DND-41 (cell line): ENCODE measurements at regions not wholly inside any gene's neighbourhood (a gene's known extent, or its start where the extent isn't known, plus 50 kb on each side); places are given as distances from the start of the nearest gene placed in this dataset.

Experiments used
- EZH2 ChIP-seq: IDR thresholded peaks from 3 replicates; pipeline ENCODE4 v1.6.1; 2012; ENCODE audit warnings: borderline replicate concordance, low read depth, mild to moderate bottlenecking, moderate library complexity, low read length, inconsistent platforms; ENCODE audit not compliant: severe bottlenecking
- TF ChIP-seq, protein P1 (sequence below): IDR thresholded peaks from 2 replicates; pipeline ENCODE4 v1.5.1; 2012; ENCODE audit warnings: borderline replicate concordance, low read length, moderate library complexity, mild to moderate bottlenecking; ENCODE audit not compliant: poor library complexity, severe bottlenecking; ENCODE audit errors: extremely low read depth

DNA sequence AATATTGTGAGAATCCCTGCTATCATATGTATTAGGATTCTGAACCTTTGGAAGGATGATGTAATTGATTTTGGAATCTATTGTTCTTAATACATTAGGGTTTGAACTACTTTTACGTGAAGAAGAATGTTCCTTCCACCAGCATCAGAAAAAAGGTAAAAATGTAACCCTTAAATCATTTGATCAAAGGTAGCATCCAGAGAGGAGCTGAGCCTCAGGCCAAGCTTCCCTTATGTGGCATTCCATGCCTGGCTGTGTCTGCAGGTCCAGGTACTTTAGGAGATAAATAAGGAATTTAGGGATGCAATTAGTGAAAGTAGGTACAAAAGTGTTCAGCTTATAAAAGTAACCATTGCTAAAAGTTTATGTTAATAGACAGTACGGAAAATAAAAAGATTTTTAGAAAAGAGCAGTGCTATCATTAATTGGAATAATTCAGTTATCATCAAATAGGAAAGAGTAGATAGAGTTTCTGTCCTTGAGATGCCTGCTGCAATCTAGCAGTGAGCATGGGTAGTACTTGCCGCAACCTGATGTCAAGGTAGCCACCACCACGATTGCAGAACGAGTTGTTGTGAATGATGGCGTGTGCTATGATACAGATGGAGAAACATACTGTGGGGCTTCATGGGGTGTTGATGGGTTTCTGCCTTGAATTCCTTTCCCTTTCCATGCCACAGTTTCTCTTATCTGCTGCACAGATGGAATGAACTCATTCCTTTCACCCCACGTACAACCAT lies 228.8 kb downstream of the GATA3 start:
- TF ChIP-seq, protein P1, sequence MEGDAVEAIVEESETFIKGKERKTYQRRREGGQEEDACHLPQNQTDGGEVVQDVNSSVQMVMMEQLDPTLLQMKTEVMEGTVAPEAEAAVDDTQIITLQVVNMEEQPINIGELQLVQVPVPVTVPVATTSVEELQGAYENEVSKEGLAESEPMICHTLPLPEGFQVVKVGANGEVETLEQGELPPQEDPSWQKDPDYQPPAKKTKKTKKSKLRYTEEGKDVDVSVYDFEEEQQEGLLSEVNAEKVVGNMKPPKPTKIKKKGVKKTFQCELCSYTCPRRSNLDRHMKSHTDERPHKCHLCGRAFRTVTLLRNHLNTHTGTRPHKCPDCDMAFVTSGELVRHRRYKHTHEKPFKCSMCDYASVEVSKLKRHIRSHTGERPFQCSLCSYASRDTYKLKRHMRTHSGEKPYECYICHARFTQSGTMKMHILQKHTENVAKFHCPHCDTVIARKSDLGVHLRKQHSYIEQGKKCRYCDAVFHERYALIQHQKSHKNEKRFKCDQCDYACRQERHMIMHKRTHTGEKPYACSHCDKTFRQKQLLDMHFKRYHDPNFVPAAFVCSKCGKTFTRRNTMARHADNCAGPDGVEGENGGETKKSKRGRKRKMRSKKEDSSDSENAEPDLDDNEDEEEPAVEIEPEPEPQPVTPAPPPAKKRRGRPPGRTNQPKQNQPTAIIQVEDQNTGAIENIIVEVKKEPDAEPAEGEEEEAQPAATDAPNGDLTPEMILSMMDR, result no peak
- TF ChIP-seq EZH2, result no peak
